H9 (cell line): ENCODE measurements at regions not wholly inside any gene's neighbourhood (a gene's known extent, or its start where the extent isn't known, plus 50 kb on each side); places are given as distances from the start of the nearest gene placed in this dataset.

ENCODE experiments used
- DNase-seq: peaks from one replicate; pipeline ENCODE4 v3.0.0-alpha.2; 2017
- H2AFZ ChIP-seq: one replicate; pipeline ENCODE4 v1.6.1; 2013; ENCODE audit warnings: mild to moderate bottlenecking, low read length, control low read depth, moderate library complexity
- H2AK5ac ChIP-seq: 2 replicates; pipeline ENCODE4 v1.6.1; 2013; ENCODE audit warnings: low read length, control low read depth, mixed read lengths; ENCODE audit not compliant: insufficient read length
- H2BK120ac ChIP-seq: one replicate; pipeline ENCODE4 v1.6.1; 2013; ENCODE audit warnings: low read depth, mild to moderate bottlenecking, low read length, control low read depth, inconsistent platforms; ENCODE audit not compliant: poor library complexity, severe bottlenecking
- H2BK12ac ChIP-seq: 2 replicates; pipeline ENCODE4 v1.6.1; 2013; ENCODE audit warnings: low read length, control low read depth, mixed read lengths, low read depth; ENCODE audit not compliant: insufficient read length
- H2BK15ac ChIP-seq: 2 replicates; pipeline ENCODE4 v1.6.1; 2013; ENCODE audit warnings: low read depth, low read length, control low read depth
- H2BK20ac ChIP-seq: one replicate; pipeline ENCODE4 v1.6.1; 2013; ENCODE audit warnings: low read depth, mild to moderate bottlenecking, low read length, control low read depth, inconsistent platforms; ENCODE audit not compliant: poor library complexity, severe bottlenecking
- H2BK5ac ChIP-seq: 2 replicates; pipeline ENCODE4 v1.6.1; 2013; ENCODE audit warnings: low read length, control low read depth, mixed read lengths; ENCODE audit not compliant: insufficient read length
- H3K14ac ChIP-seq: 2 replicates; pipeline ENCODE4 v1.6.1; 2013; ENCODE audit warnings: low read length, control low read depth; ENCODE audit not compliant: insufficient read depth
- H3K18ac ChIP-seq: 2 replicates; pipeline ENCODE4 v1.6.1; 2013; ENCODE audit warnings: low read depth, mild to moderate bottlenecking, mixed read lengths, low read length, control low read depth; ENCODE audit not compliant: insufficient read length
- H3K23ac ChIP-seq: 2 replicates; pipeline ENCODE4 v1.6.1; 2013; ENCODE audit warnings: low read length, control low read depth, mixed read lengths, low read depth; ENCODE audit not compliant: insufficient read length
- H3K23me2 ChIP-seq: 2 replicates; pipeline ENCODE4 v1.6.1; 2013; ENCODE audit warnings: low read depth, mild to moderate bottlenecking, mixed read lengths, low read length, control low read depth; ENCODE audit not compliant: insufficient read length, poor library complexity, severe bottlenecking
- H3K27ac ChIP-seq: 2 replicates; pipeline ENCODE4 v1.5.1; 2013; ENCODE audit warnings: low read length, control low read depth, mixed read lengths, low read depth; ENCODE audit not compliant: insufficient read length
- H3K27me3 ChIP-seq: 2 replicates; pipeline ENCODE4 v1.6.1; 2013; ENCODE audit warnings: low read length, control low read depth, inconsistent platforms; ENCODE audit not compliant: insufficient read depth
- H3K4ac ChIP-seq: 2 replicates; pipeline ENCODE4 v1.6.1; 2013; ENCODE audit warnings: low read depth, mild to moderate bottlenecking, control low read depth, inconsistent platforms, low read length, moderate library complexity
- H3K4me1 ChIP-seq: 2 replicates; pipeline ENCODE4 v1.6.1; 2013; ENCODE audit warnings: low read length, control low read depth, inconsistent platforms; ENCODE audit not compliant: insufficient read depth
- H3K4me2 ChIP-seq: 2 replicates; pipeline ENCODE4 v1.6.1; 2013; ENCODE audit warnings: low read length, control low read depth, mixed read lengths; ENCODE audit not compliant: insufficient read length, insufficient read depth
- H3K56ac ChIP-seq: 2 replicates; pipeline ENCODE4 v1.6.1; 2013; ENCODE audit warnings: low read depth, mild to moderate bottlenecking, mixed read lengths, low read length, control low read depth; ENCODE audit not compliant: insufficient read length
- H3K79me1 ChIP-seq: 2 replicates; pipeline ENCODE4 v1.6.1; 2013; ENCODE audit warnings: low read depth, mild to moderate bottlenecking, moderate library complexity, low read length, control low read depth, inconsistent platforms; ENCODE audit not compliant: insufficient read depth, poor library complexity, severe bottlenecking
- H3K79me2 ChIP-seq: 2 replicates; pipeline ENCODE4 v1.6.1; 2013; ENCODE audit warnings: low read length, control low read depth, inconsistent platforms; ENCODE audit not compliant: insufficient read depth
- H3K9ac ChIP-seq: 2 replicates; pipeline ENCODE4 v1.6.1; 2013; ENCODE audit warnings: low read length, control low read depth, mixed read lengths; ENCODE audit not compliant: insufficient read length; ENCODE audit errors: extremely low read depth
- H3K9me3 ChIP-seq: one replicate; pipeline ENCODE4 v1.6.1; 2013; ENCODE audit warnings: low read depth, low read length, inconsistent platforms; ENCODE audit not compliant: control insufficient read depth
- H3T11ph ChIP-seq: one replicate; pipeline ENCODE4 v1.6.1; 2013; ENCODE audit warnings: mild to moderate bottlenecking, low read length, control low read depth, inconsistent platforms
- H4K20me1 ChIP-seq: one replicate; pipeline ENCODE4 v1.6.1; 2013; ENCODE audit not compliant: control insufficient read depth, insufficient read length, insufficient read depth
- H4K5ac ChIP-seq: 2 replicates; pipeline ENCODE4 v1.6.1; 2013; ENCODE audit warnings: low read depth, mild to moderate bottlenecking, mixed read lengths, low read length, control low read depth; ENCODE audit not compliant: insufficient read length
- H4K8ac ChIP-seq: replicated peaks from 2 replicates; pipeline ENCODE4 v1.6.1; 2013; ENCODE audit warnings: low read length, control low read depth, mixed read lengths, low read depth; ENCODE audit not compliant: insufficient read length
- H4K91ac ChIP-seq: 2 replicates; pipeline ENCODE4 v1.6.1; 2013; ENCODE audit warnings: low read depth, mild to moderate bottlenecking, moderate library complexity, mixed read lengths, low read length, control low read depth; ENCODE audit not compliant: insufficient read length
- H3K27ac Mint-ChIP-seq, 3 experiments: 2 replicates in 2 of 3; 3 replicates in 1 of 3; pipeline ENCODE4 v1.8.0; 2020 to 2021; ENCODE audit warnings: mixed read lengths in 3 of 3, mild to moderate bottlenecking in 1 of 3, moderate library complexity in 1 of 3
- H3K27me3 Mint-ChIP-seq: 2 replicates; pipeline ENCODE4 v1.8.0; 2021; ENCODE audit warnings: low read depth, mild to moderate bottlenecking, moderate library complexity, mixed read lengths
- H3K36me3 Mint-ChIP-seq, 3 experiments: 2 replicates in 2 of 3; 3 replicates in 1 of 3; pipeline ENCODE4 v1.8.0; 2020 to 2021; ENCODE audit warnings: low read depth in 3 of 3, mixed read lengths in 3 of 3; ENCODE audit not compliant: insufficient read depth in 1 of 3
- H3K4me1 Mint-ChIP-seq, 2 experiments: 2 replicates each; pipeline ENCODE4 v1.8.0; 2020; ENCODE audit warnings: mixed read lengths in 2 of 2
- H3K4me3 Mint-ChIP-seq, 2 experiments: 2 replicates in 1 of 2; 3 replicates in 1 of 2; pipeline ENCODE4 v1.8.0; 2020 to 2021; ENCODE audit warnings: mild to moderate bottlenecking in 2 of 2, mixed read lengths in 2 of 2, moderate library complexity in 1 of 2
- H3K9me3 Mint-ChIP-seq, 2 experiments: 2 replicates in 1 of 2; 3 replicates in 1 of 2; pipeline ENCODE4 v1.8.0; 2020; ENCODE audit warnings: mild to moderate bottlenecking in 2 of 2, mixed read lengths in 2 of 2, moderate library complexity in 1 of 2
- CTCF ChIP-seq: fragments of 200-600 bp; sonication (generic); conservative IDR thresholded peaks from 3 replicates; pipeline ENCODE4 v1.8.0; 2021; ENCODE audit warnings: antibody characterized with exemption, mild to moderate bottlenecking
- WGBS: extraction: QIAGEN DNeasy Blood & Tissue Kit; methylation state at CpG from one replicate; pipeline ENCODE4 v1.1.7; 2013; ENCODE audit warnings: missing lambda C conversion rate, low lambda C conversion rate, mixed read lengths; ENCODE audit not compliant: insufficient read length; ENCODE audit errors: extremely low coverage; 5-methylcytosine and 5-hydroxymethylcytosine counted together

- H3K56ac ChIP-seq = no peak overlapping the region
- no peak overlapping the region for H2BK15ac ChIP-seq
- H3K27me3 ChIP-seq = no peaks in the 10 kb centered on the region
- no peak overlapping the region for H2BK12ac ChIP-seq
- no peak overlapping the region for H3K27ac Mint-ChIP-seq
- no peak overlapping the region for H2AK5ac ChIP-seq
- H4K20me1 ChIP-seq = no peaks in the 10 kb centered on the region
- no peak overlapping the region for H4K91ac ChIP-seq
- H3K18ac ChIP-seq = no peak overlapping the region
- H3K36me3 Mint-ChIP-seq = no peaks in the 10 kb centered on the region
- H3K9ac ChIP-seq = no peak overlapping the region
- no peaks in the 10 kb centered on the region for H3K79me2 ChIP-seq
- H3K4me1 Mint-ChIP-seq = peaks cover 0 to 3% of the 10 kb centered on the region in 2 experiments; a peak in 1 of 4 replicates
- no peak overlapping the region for H3K23ac ChIP-seq
- H3K4me2 ChIP-seq = no peak overlapping the region
- H3T11ph ChIP-seq = no peak overlapping the region
- H3K14ac ChIP-seq = no peak overlapping the region
- no peak overlapping the region for H3K4me3 Mint-ChIP-seq
- no CpG with 5 or more reads among the region's 1 CpG for WGBS
- DNase-seq = no peak
- H2BK120ac ChIP-seq = no peak overlapping the region
- H3K23me2 ChIP-seq = no peaks in the 10 kb centered on the region
- no peak overlapping the region for H4K8ac ChIP-seq
- no peaks in the 10 kb centered on the region for H3K9me3 ChIP-seq
- H2BK20ac ChIP-seq = no peak overlapping the region
- H3K27ac ChIP-seq = no peak overlapping the region
- H2BK5ac ChIP-seq = no peak overlapping the region
- TF ChIP-seq CTCF = no peak
- no peak overlapping the region for H4K5ac ChIP-seq
- no peaks in the 10 kb centered on the region for H3K4me1 ChIP-seq
- no peaks in the 10 kb centered on the region for H3K79me1 ChIP-seq
- no peak overlapping the region for H2AFZ ChIP-seq
- H3K9me3 Mint-ChIP-seq = no peaks in the 10 kb centered on the region
- H3K4ac ChIP-seq = no peak overlapping the region
- no peaks in the 10 kb centered on the region for H3K27me3 Mint-ChIP-seq
Measured at GRCh38 chr4:126807132-126807531, 825.6 kb upstream of the INTU start.
